HUES64 (cell line): ENCODE measurements at regions not wholly inside any gene's neighbourhood (a gene's known extent, or its start where the extent isn't known, plus 50 kb on each side); places are given as distances from the start of the nearest gene placed in this dataset.

Experiments used
- H3K27ac ChIP-seq: 2 replicates; pipeline ENCODE4 v1.7.0; 2013; ENCODE audit warnings: low read depth, low read length, inconsistent platforms
- H3K27me3 ChIP-seq: 2 replicates; pipeline ENCODE4 v1.6.1; 2013; ENCODE audit warnings: mild to moderate bottlenecking, low read length; ENCODE audit not compliant: insufficient read depth
- H3K36me3 ChIP-seq: 2 replicates; pipeline ENCODE4 v1.6.1; 2013; ENCODE audit warnings: mild to moderate bottlenecking, low read length; ENCODE audit not compliant: insufficient read depth
- H3K4me1 ChIP-seq: 2 replicates; pipeline ENCODE4 v1.6.1; 2013; ENCODE audit warnings: mild to moderate bottlenecking, low read length, moderate library complexity; ENCODE audit not compliant: insufficient read depth
- H3K4me3 ChIP-seq: 2 replicates; pipeline ENCODE4 v1.5.1; 2013; ENCODE audit warnings: mild to moderate bottlenecking, low read length, moderate library complexity
- H3K9ac ChIP-seq: 2 replicates; pipeline ENCODE4 v1.6.1; 2013; ENCODE audit warnings: mild to moderate bottlenecking, low read depth, low read length
- H3K9me3 ChIP-seq: 2 replicates; pipeline ENCODE4 v1.6.1; 2013; ENCODE audit warnings: low read depth, low read length; ENCODE audit not compliant: insufficient read depth
- WGBS: fragments of 150-250, 120-280 bp; methylation state at CpG from one replicate; pipeline ENCODE4 v1.1.7; 2013; ENCODE audit warnings: missing lambda C conversion rate; 5-methylcytosine and 5-hydroxymethylcytosine counted together

DNA sequence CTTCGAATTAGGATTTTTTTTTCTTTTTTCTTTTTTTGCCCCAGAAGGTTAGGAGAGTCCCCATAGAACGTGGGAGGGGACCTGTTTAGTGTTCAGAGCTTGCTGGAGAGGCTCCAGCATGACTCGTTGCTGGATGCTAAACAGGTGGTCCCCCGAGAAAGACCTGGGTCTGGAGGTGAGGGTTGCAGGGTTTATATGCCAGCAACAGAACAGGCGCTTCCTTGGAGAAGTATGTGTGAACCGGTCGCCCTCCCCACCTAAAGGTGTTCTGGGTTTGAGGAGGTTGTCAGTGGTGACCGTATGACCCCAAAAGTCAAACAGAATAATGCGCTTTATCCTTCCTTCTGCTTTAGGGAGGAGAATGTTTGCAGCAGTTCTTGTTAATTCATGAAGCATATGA is 52.1 kb upstream of the SHOX start:
- Histone ChIP-seq H3K4me1 (no peaks in the 10 kb centered on the region), H3K9me3 (no peaks in the 10 kb centered on the region), H3K9ac (no peak overlapping the region), H3K27me3 (peaks cover 3% of the 10 kb centered on the region), H3K36me3 (no peaks in the 10 kb centered on the region), H3K27ac (no peak overlapping the region), H3K4me3 (no peak overlapping the region)
- 59% methylated on average over 9 of the region's 9 CpGs for WGBS

DNA sequence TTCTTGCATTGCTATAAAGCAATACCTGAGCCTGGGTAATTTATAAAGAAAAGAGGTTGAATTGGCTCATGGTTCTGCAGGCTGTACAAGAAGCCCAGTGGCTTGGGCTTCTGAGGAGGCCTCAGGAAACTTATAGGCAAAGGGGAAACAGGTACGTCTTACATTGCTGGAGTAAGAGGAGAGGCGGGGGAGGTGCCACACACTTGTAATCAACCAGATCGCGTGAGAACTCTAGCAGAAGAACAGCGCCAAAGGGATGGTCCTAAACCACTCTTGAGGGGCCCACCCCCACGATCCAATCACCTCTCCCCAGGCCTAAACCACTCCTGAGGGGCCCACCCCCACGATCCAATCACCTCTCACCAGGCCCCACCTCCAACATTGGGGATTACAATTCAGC is 50.6 kb upstream of the SHOX start:
- H3K4me1 ChIP-seq, result no peaks in the 10 kb centered on the region
- no peaks in the 10 kb centered on the region for H3K36me3 ChIP-seq
- H3K4me3 ChIP-seq, result no peak overlapping the region
- no peak overlapping the region for H3K9ac ChIP-seq
- H3K27ac ChIP-seq, result no peak overlapping the region
- 34% methylated on average over 6 of the region's 7 CpGs for WGBS
- peaks cover 10% of the 10 kb centered on the region for H3K27me3 ChIP-seq
- no peaks in the 10 kb centered on the region for H3K9me3 ChIP-seq
